ENCODE measurements at regions not wholly inside any gene's neighbourhood (a gene's known extent, or its start where the extent isn't known, plus 50 kb on each side); places are given as distances from the start of the nearest gene placed in this dataset.
A peak's percentile ranks its signal among the peaks of the same experiment; 100 is the strongest.

- Histone ChIP-seq H3K27ac (ENCODE audit: low read depth in 1 of 2, low read length in 2 of 2) (peak overlapping the region; percentile 84 to 90), H3K36me3 (ENCODE audit: control insufficient read depth in 1 of 2, insufficient read depth in 2 of 2, low read length in 1 of 2) (no peaks in the 10 kb centered on the region), H3K27me3 (ENCODE audit: control insufficient read depth in 1 of 2, insufficient read depth in 2 of 2, low read length in 1 of 2) (no peaks in the 10 kb centered on the region), H3K4me3 (ENCODE audit: low read length in 2 of 2) (peak overlapping the region in 1 of 2 donors; percentile 10), H3K4me1 (ENCODE audit: control insufficient read depth in 1 of 2, insufficient read depth in 2 of 2, low read length in 2 of 2) (peaks cover 9 to 14% of the 10 kb centered on the region in 2 donors), H3K9me3 (ENCODE audit: control insufficient read depth, low read length) (no peaks in the 10 kb centered on the region)
- no peak for ATAC-seq (ENCODE audit: low FRiP score)
- 52 to 54% methylated on average over 4 of the region's 4 CpGs for WGBS, 2 donors
- no peak for DNase-seq
- intact Hi-C loops (cut with DNase I) = loop anchor here in 1 of 2 donors (5.0 kb wide), 1 partner anchor 36 kb away; no protein-coding TSS in a partner anchor
These were observed 201.6 kb upstream of the TMEM260 start for GRCh38 chr14:56378046-56378445.

- Histone ChIP-seq H3K4me3 (ENCODE audit: low read length in 2 of 2) (no peak overlapping the region), H3K36me3 (ENCODE audit: control insufficient read depth in 1 of 2, insufficient read depth in 2 of 2, low read length in 1 of 2) (no peaks in the 10 kb centered on the region), H3K27me3 (ENCODE audit: control insufficient read depth in 1 of 2, insufficient read depth in 2 of 2, low read length in 1 of 2) (no peaks in the 10 kb centered on the region), H3K9me3 (ENCODE audit: control insufficient read depth, low read length) (no peaks in the 10 kb centered on the region), H3K4me1 (ENCODE audit: control insufficient read depth in 1 of 2, insufficient read depth in 2 of 2, low read length in 2 of 2) (peaks cover 8 to 14% of the 10 kb centered on the region in 2 donors), H3K27ac (ENCODE audit: low read depth in 1 of 2, low read length in 2 of 2) (peak overlapping the region; percentile 84 to 90)
- ATAC-seq (ENCODE audit: low FRiP score) = peak; percentile 83
- intact Hi-C loops (cut with DNase I) = loop anchor here in 1 of 2 donors (5.0 kb wide), 1 partner anchor 36 kb away; no protein-coding TSS in a partner anchor
- no peak for DNase-seq
- 0 to 6% methylated on average over 2 of the region's 2 CpGs for WGBS, 2 donors
These were observed 201.1 kb upstream of the TMEM260 start for GRCh38 chr14:56378475-56378877.

- Histone ChIP-seq H3K4me3 (ENCODE audit: low read length in 2 of 2) (no peak overlapping the region), H3K36me3 (ENCODE audit: control insufficient read depth in 1 of 2, insufficient read depth in 2 of 2, low read length in 1 of 2) (no peaks in the 10 kb centered on the region), H3K27me3 (ENCODE audit: control insufficient read depth in 1 of 2, insufficient read depth in 2 of 2, low read length in 1 of 2) (no peaks in the 10 kb centered on the region), H3K27ac (ENCODE audit: low read depth in 1 of 2, low read length in 2 of 2) (peak overlapping the region in 1 of 2 donors; percentile 67), H3K4me1 (ENCODE audit: control insufficient read depth in 1 of 2, insufficient read depth in 2 of 2, low read length in 2 of 2) (peaks cover 8 to 14% of the 10 kb centered on the region in 2 donors), H3K9me3 (ENCODE audit: control insufficient read depth, low read length) (no peaks in the 10 kb centered on the region)
- DNase-seq (no peak), ATAC-seq (ENCODE audit: low FRiP score) (peak; percentile 80)
- intact Hi-C loops (cut with DNase I) = loop anchor here in 1 of 2 donors (5.0 kb wide), 1 partner anchor 38 kb away; no protein-coding TSS in a partner anchor
- WGBS, 2 donors = 47 to 52% methylated on average over 2 of the region's 2 CpGs
These were observed 199.6 kb upstream of the TMEM260 start for GRCh38 chr14:56379956-56380355.

- intact Hi-C loops (cut with DNase I) = no loop called here
- Histone ChIP-seq H3K4me3 (ENCODE audit: low read length in 2 of 2) (no peak overlapping the region), H3K27me3 (ENCODE audit: control insufficient read depth in 1 of 2, insufficient read depth in 2 of 2, low read length in 1 of 2) (no peaks in the 10 kb centered on the region), H3K4me1 (ENCODE audit: control insufficient read depth in 1 of 2, insufficient read depth in 2 of 2, low read length in 2 of 2) (no peaks in the 10 kb centered on the region), H3K9me3 (ENCODE audit: control insufficient read depth, low read length) (no peaks in the 10 kb centered on the region), H3K36me3 (ENCODE audit: control insufficient read depth in 1 of 2, insufficient read depth in 2 of 2, low read length in 1 of 2) (no peaks in the 10 kb centered on the region), H3K27ac (ENCODE audit: low read depth in 1 of 2, low read length in 2 of 2) (no peak overlapping the region)
- no peak for ATAC-seq (ENCODE audit: low FRiP score)
- DNase-seq = no peak
These were observed 193.6 kb upstream of the TMEM260 start for GRCh38 chr14:56386024-56386423.

- DNase-seq (no peak), ATAC-seq (ENCODE audit: low FRiP score) (no peak)
- Histone ChIP-seq H3K27ac (ENCODE audit: low read depth in 1 of 2, low read length in 2 of 2) (no peak overlapping the region), H3K4me1 (ENCODE audit: control insufficient read depth in 1 of 2, insufficient read depth in 2 of 2, low read length in 2 of 2) (no peaks in the 10 kb centered on the region), H3K4me3 (ENCODE audit: low read length in 2 of 2) (no peak overlapping the region), H3K36me3 (ENCODE audit: control insufficient read depth in 1 of 2, insufficient read depth in 2 of 2, low read length in 1 of 2) (no peaks in the 10 kb centered on the region), H3K9me3 (ENCODE audit: control insufficient read depth, low read length) (no peaks in the 10 kb centered on the region), H3K27me3 (ENCODE audit: control insufficient read depth in 1 of 2, insufficient read depth in 2 of 2, low read length in 1 of 2) (no peaks in the 10 kb centered on the region)
- 89 to 94% methylated on average over 1 of the region's 1 CpG for WGBS, 2 donors
- intact Hi-C loops (cut with DNase I) = no loop called here
These were observed 188.7 kb upstream of the TMEM260 start for GRCh38 chr14:56390859-56391258.

GRCh38 chr14:56394826-56395530, 184.6 kb upstream of the TMEM260 start:
- no peak for ATAC-seq (ENCODE audit: low FRiP score)

GRCh38 chr14:56400109-56400825, 179.3 kb upstream of the TMEM260 start:
- Histone ChIP-seq H3K4me1 (ENCODE audit: control insufficient read depth in 1 of 2, insufficient read depth in 2 of 2, low read length in 2 of 2) (no peaks in the 10 kb centered on the region), H3K27me3 (ENCODE audit: control insufficient read depth in 1 of 2, insufficient read depth in 2 of 2, low read length in 1 of 2) (no peaks in the 10 kb centered on the region), H3K9me3 (ENCODE audit: control insufficient read depth, low read length) (no peaks in the 10 kb centered on the region), H3K4me3 (ENCODE audit: low read length in 2 of 2) (no peak overlapping the region), H3K36me3 (ENCODE audit: control insufficient read depth in 1 of 2, insufficient read depth in 2 of 2, low read length in 1 of 2) (no peaks in the 10 kb centered on the region), H3K27ac (ENCODE audit: low read depth in 1 of 2, low read length in 2 of 2) (no peak overlapping the region)
- ATAC-seq (ENCODE audit: low FRiP score) (no peak), DNase-seq (no peak)
- intact Hi-C loops (cut with DNase I) = no loop called here
- 58 to 86% methylated on average over 3 of the region's 3 CpGs for WGBS, 2 donors

More at GRCh38 chr14:56394826-56395530, 184.6 kb upstream of the TMEM260 start:
- Histone ChIP-seq H3K9me3 (ENCODE audit: control insufficient read depth, low read length) (no peaks in the 10 kb centered on the region), H3K27ac (ENCODE audit: low read depth in 1 of 2, low read length in 2 of 2) (no peak overlapping the region), H3K36me3 (ENCODE audit: control insufficient read depth in 1 of 2, insufficient read depth in 2 of 2, low read length in 1 of 2) (no peaks in the 10 kb centered on the region), H3K4me3 (ENCODE audit: low read length in 2 of 2) (no peak overlapping the region), H3K4me1 (ENCODE audit: control insufficient read depth in 1 of 2, insufficient read depth in 2 of 2, low read length in 2 of 2) (no peaks in the 10 kb centered on the region), H3K27me3 (ENCODE audit: control insufficient read depth in 1 of 2, insufficient read depth in 2 of 2, low read length in 1 of 2) (no peaks in the 10 kb centered on the region)
- WGBS, 2 donors = 85% methylated on average over 6 of the region's 6 CpGs
- DNase-seq = no peak
- intact Hi-C loops (cut with DNase I) = no loop called here

- ATAC-seq (ENCODE audit: low FRiP score) (no peak), DNase-seq (no peak)
- 22 to 24% methylated on average over 11 of the region's 11 CpGs for WGBS, 2 donors
- Histone ChIP-seq H3K27me3 (ENCODE audit: control insufficient read depth in 1 of 2, insufficient read depth in 2 of 2, low read length in 1 of 2) (no peaks in the 10 kb centered on the region), H3K4me3 (ENCODE audit: low read length in 2 of 2) (peak overlapping the region in 1 of 2 donors; percentile 8), H3K4me1 (ENCODE audit: control insufficient read depth in 1 of 2, insufficient read depth in 2 of 2, low read length in 2 of 2) (peaks cover 0 to 12% of the 10 kb centered on the region in 2 donors), H3K36me3 (ENCODE audit: control insufficient read depth in 1 of 2, insufficient read depth in 2 of 2, low read length in 1 of 2) (no peaks in the 10 kb centered on the region), H3K9me3 (ENCODE audit: control insufficient read depth, low read length) (no peaks in the 10 kb centered on the region), H3K27ac (ENCODE audit: low read depth in 1 of 2, low read length in 2 of 2) (no peak overlapping the region)
- intact Hi-C loops (cut with DNase I) = no loop called here
These were observed 166.8 kb upstream of the TMEM260 start for GRCh38 chr14:56412468-56413434.
